H1 (cell line): ENCODE measurements at regions not wholly inside any gene's neighbourhood (a gene's known extent, or its start where the extent isn't known, plus 50 kb on each side); places are given as distances from the start of the nearest gene placed in this dataset.

Source experiments
- ATF2 ChIP-seq: IDR thresholded peaks from 2 replicates; pipeline ENCODE4 v1.6.1; 2012; ENCODE audit warnings: low read length, inconsistent platforms
- BACH1 ChIP-seq: IDR thresholded peaks from 2 replicates; pipeline ENCODE4 v1.6.1; 2012; ENCODE audit warnings: low read length, improper control_type of control experiment
- TBP ChIP-seq: IDR thresholded peaks from 2 replicates; pipeline ENCODE4 v1.6.1; 2011; ENCODE audit warnings: low read depth, low read length, improper control_type of control experiment

DNA sequence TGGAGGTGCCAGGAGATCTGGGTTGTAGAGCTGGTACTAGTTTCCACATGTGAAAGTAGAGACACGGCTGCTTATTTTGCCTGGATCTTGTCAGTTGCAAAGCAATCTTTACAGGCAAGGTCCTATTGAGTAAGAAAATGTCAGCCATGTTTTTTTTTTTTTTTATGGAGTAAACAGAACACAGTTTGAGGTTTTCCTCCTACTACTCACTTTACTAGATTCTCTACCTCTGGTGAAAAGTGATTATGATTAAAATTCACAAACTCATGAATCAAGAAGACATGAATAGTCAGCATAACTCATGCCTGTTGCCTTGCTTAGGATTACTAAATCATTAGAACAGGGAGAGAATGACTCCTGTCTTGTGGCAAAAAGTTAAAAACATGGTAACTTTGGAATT, 70.1 kb upstream of the PNPT1 start (continued):
- TF ChIP-seq BACH1 (no peak), TBP (no peak), ATF2 (no peak)
